Ishikawa (cell line): ENCODE measurements at regions not wholly inside any gene's neighbourhood (a gene's known extent, or its start where the extent isn't known, plus 50 kb on each side); places are given as distances from the start of the nearest gene placed in this dataset.

Source experiments
- CEBPB ChIP-seq: IDR thresholded peaks from 2 replicates; pipeline ENCODE4 v1.6.1; 2012
- CREB1 ChIP-seq: IDR thresholded peaks from 2 replicates; pipeline ENCODE4 v1.6.1; 2012; ENCODE audit warnings: low read depth
- EGR1 ChIP-seq: IDR thresholded peaks from 2 replicates; pipeline ENCODE4 v1.6.1; 2012
- EP300 ChIP-seq: IDR thresholded peaks from 2 replicates; pipeline ENCODE4 v1.6.1; 2012; ENCODE audit warnings: borderline replicate concordance
- FOXM1 ChIP-seq: IDR thresholded peaks from 2 replicates; pipeline ENCODE4 v1.6.1; 2012; ENCODE audit warnings: low read depth, borderline replicate concordance
- MAX ChIP-seq: IDR thresholded peaks from 2 replicates; pipeline ENCODE4 v1.6.1; 2012
- NFIC ChIP-seq: IDR thresholded peaks from 2 replicates; pipeline ENCODE4 v1.6.1; 2012
- RAD21 ChIP-seq: IDR thresholded peaks from 2 replicates; pipeline ENCODE4 v1.6.1; 2012; ENCODE audit warnings: low read depth
- REST ChIP-seq: IDR thresholded peaks from 2 replicates; pipeline ENCODE4 v1.6.1; 2012; ENCODE audit warnings: low read depth, mild to moderate bottlenecking
- TAF1 ChIP-seq: IDR thresholded peaks from 2 replicates; pipeline ENCODE4 v1.6.1; 2012; ENCODE audit warnings: low read depth, mild to moderate bottlenecking
- TCF12 ChIP-seq: IDR thresholded peaks from 2 replicates; pipeline ENCODE4 v1.6.1; 2012; ENCODE audit warnings: low read depth
- TEAD4 ChIP-seq: IDR thresholded peaks from 2 replicates; pipeline ENCODE4 v1.6.1; 2012
- USF1 ChIP-seq: IDR thresholded peaks from 2 replicates; pipeline ENCODE4 v1.6.1; 2012
- YY1 ChIP-seq: IDR thresholded peaks from 2 replicates; pipeline ENCODE4 v1.6.1; 2012; ENCODE audit warnings: low read depth
- ZBTB7A ChIP-seq: IDR thresholded peaks from 2 replicates; pipeline ENCODE4 v1.6.1; 2012; ENCODE audit warnings: low read depth

GRCh38 chr13:99129050-99129449, 71.6 kb upstream of the UBAC2 start:
- TF ChIP-seq YY1 (no peak), TCF12 (no peak)

- TF ChIP-seq MAX (no peak), CREB1 (no peak)
Measured at GRCh38 chr13:99129951-99130350, 70.7 kb upstream of the UBAC2 start.

GRCh38 chr13:99131410-99131809, 69.2 kb upstream of the UBAC2 start:
- TF ChIP-seq MAX (no peak), CEBPB (no peak), CREB1 (no peak), FOXM1 (no peak), RAD21 (no peak), USF1 (no peak), ZBTB7A (no peak), NFIC (no peak), EP300 (no peak), EGR1 (no peak), TAF1 (no peak)

- TF ChIP-seq RAD21: no peak
- no peak for TF ChIP-seq CEBPB
- no peak for TF ChIP-seq FOXM1
- TF ChIP-seq MAX: no peak
- TF ChIP-seq NFIC: no peak
- no peak for TF ChIP-seq EGR1
- no peak for TF ChIP-seq CREB1
- no peak for TF ChIP-seq YY1
- no peak for TF ChIP-seq EP300
- TF ChIP-seq TCF12: no peak
- TF ChIP-seq TEAD4: no peak
- no peak for TF ChIP-seq ZBTB7A
- no peak for TF ChIP-seq USF1
- TF ChIP-seq TAF1: no peak
- TF ChIP-seq REST: no peak
Measured at GRCh38 chr13:99132295-99132835, 68.3 kb upstream of the UBAC2 start.

- TF ChIP-seq RAD21: no peak
- TF ChIP-seq USF1: peak; percentile 60
- no peak for TF ChIP-seq EP300
- TF ChIP-seq EGR1: no peak
- TF ChIP-seq REST: no peak
- TF ChIP-seq TCF12: no peak
- TF ChIP-seq CREB1: no peak
- TF ChIP-seq FOXM1: no peak
Measured at GRCh38 chr13:99133230-99133629, 67.4 kb upstream of the UBAC2 start.

- no peak for TF ChIP-seq CEBPB
- TF ChIP-seq MAX: no peak
- no peak for TF ChIP-seq USF1
- TF ChIP-seq TCF12: no peak
- no peak for TF ChIP-seq TAF1
Measured at GRCh38 chr13:99133848-99134247, 66.8 kb upstream of the UBAC2 start.
